Body of pancreas (tissue), 4 donors: ENCODE measurements at regions not wholly inside any gene's neighbourhood (a gene's known extent, or its start where the extent isn't known, plus 50 kb on each side); places are given as distances from the start of the nearest gene placed in this dataset.

ENCODE experiments used
- ATAC-seq: fragments of 150-250 bp; one replicate; pipeline ENCODE4 v1.9.1; 2016
- DNase-seq, 4 donors: peaks; one replicate each; pipeline ENCODE4 v3.0.0-alpha.2; 2019
- H3K27ac ChIP-seq, 4 donors: fragments of 200-600 bp; sonication (generic); 1 replicate in 3 of 4; 2 replicates in 1 of 4; pipeline versions ENCODE4 v1.5.1 to v1.6.1; 2016 to 2019; ENCODE audit warnings: mild to moderate bottlenecking in 1 of 4, mixed read lengths in 1 of 4, moderate library complexity in 1 of 4
- H3K27me3 ChIP-seq, 2 donors: fragments of 200-600 bp; sonication (generic); one replicate each; pipeline ENCODE4 v1.6.0; 2016; ENCODE audit warnings: mild to moderate bottlenecking in 1 of 2
- H3K36me3 ChIP-seq, 2 donors: fragments of 200-600 bp; sonication (generic); replicated peaks in 1 of 2; 2 replicates each; pipeline ENCODE4 v1.5.1; 2016; ENCODE audit warnings: low read depth in 2 of 2; ENCODE audit not compliant: insufficient read depth in 1 of 2
- H3K4me1 ChIP-seq: fragments of 200-600 bp; sonication (generic); one replicate; pipeline ENCODE4 v1.6.0; 2016
- H3K4me3 ChIP-seq, 2 donors: fragments of 200-600 bp; sonication (generic); 1 replicate in 1 of 2; 2 replicates in 1 of 2; pipeline ENCODE4 v1.5.1; 2016 to 2019
- H3K9me3 ChIP-seq, 3 donors: fragments of 200-600 bp; sonication (generic); 1 replicate in 2 of 3; 2 replicates in 1 of 3; pipeline ENCODE4 v1.5.1; 2016
- CTCF ChIP-seq, 7 experiments: fragments of 450-650 bp in 4 of 7; fragments of 200-600 bp in 3 of 7; sonication (generic) in 3 of 7; IDR thresholded peaks; one replicate each; pipeline ENCODE4 v1.5.1; 2016 to 2019; ENCODE audit warnings: antibody characterized with exemption in 7 of 7
- POLR2A ChIP-seq, 3 donors: fragments of 450-650 bp; IDR thresholded peaks; one replicate each; pipeline ENCODE4 v1.6.1; 2016; ENCODE audit warnings: antibody characterized with exemption in 3 of 3, mild to moderate bottlenecking in 2 of 3
- WGBS, 2 donors: methylation state at CpG; one replicate each; pipeline ENCODE4 v1.1.5; 2017; 5-methylcytosine and 5-hydroxymethylcytosine counted together
- intact Hi-C: fragments of 100-400 bp; cut with DNase I; formaldehyde crosslinking; loops from one replicate; pipeline ENCODE4 v1.15.1; 2023

- Histone ChIP-seq H3K4me1 (no peaks in the 10 kb centered on the region), H3K9me3 (peaks cover 0 to 5% (median 0%) of the 10 kb centered on the region in 3 donors), H3K4me3 (no peak overlapping the region), H3K27me3 (no peaks in the 10 kb centered on the region), H3K36me3 (no peaks in the 10 kb centered on the region), H3K27ac (no peak overlapping the region)
- no peak for TF ChIP-seq POLR2A (IDR thresholded peaks at IDR 0.05)
- no peak for TF ChIP-seq CTCF (IDR thresholded peaks at IDR 0.05)
- intact Hi-C loops: no loop called here
- 36 to 40% methylated on average over 1 of the region's 1 CpG for WGBS, 2 donors
- ATAC-seq: no peak
- DNase-seq: no peak
Observed at GRCh38 chr2:188835006-188835405, 139.2 kb upstream of the COL3A1 start.

- 81 to 100% methylated on average over 2 of the region's 2 CpGs for WGBS, 2 donors
- TF ChIP-seq POLR2A (IDR thresholded peaks at IDR 0.05) (no peak), CTCF (IDR thresholded peaks at IDR 0.05) (no peak)
- Histone ChIP-seq H3K4me3 (no peak overlapping the region), H3K36me3 (no peaks in the 10 kb centered on the region), H3K27ac (no peak overlapping the region), H3K9me3 (no peaks in the 10 kb centered on the region), H3K4me1 (no peaks in the 10 kb centered on the region), H3K27me3 (no peaks in the 10 kb centered on the region)
- intact Hi-C loops: no loop called here
- DNase-seq: no peak
- ATAC-seq: no peak
Observed at GRCh38 chr2:188835821-188836220, 138.4 kb upstream of the COL3A1 start.

GRCh38 chr2:188845692-188846091 is 128.5 kb upstream of the COL3A1 start:
- ATAC-seq: no peak
- TF ChIP-seq POLR2A (IDR thresholded peaks at IDR 0.05) (no peak), CTCF (IDR thresholded peaks at IDR 0.05) (no peak)
- Histone ChIP-seq H3K27ac (no peak overlapping the region), H3K36me3 (no peaks in the 10 kb centered on the region), H3K9me3 (no peaks in the 10 kb centered on the region), H3K27me3 (no peaks in the 10 kb centered on the region), H3K4me1 (no peaks in the 10 kb centered on the region), H3K4me3 (no peak overlapping the region)
- intact Hi-C loops: no loop called here
- DNase-seq: no peak

- Histone ChIP-seq H3K4me1 (no peaks in the 10 kb centered on the region), H3K9me3 (no peaks in the 10 kb centered on the region), H3K4me3 (no peak overlapping the region), H3K36me3 (no peaks in the 10 kb centered on the region), H3K27ac (no peak overlapping the region), H3K27me3 (no peaks in the 10 kb centered on the region)
- ATAC-seq: no peak
- no peak for DNase-seq
- intact Hi-C loops: no loop called here
- 24 to 38% methylated on average over 1 of the region's 1 CpG for WGBS, 2 donors
- TF ChIP-seq CTCF (IDR thresholded peaks at IDR 0.05) (no peak), POLR2A (IDR thresholded peaks at IDR 0.05) (no peak)
Observed at GRCh38 chr2:188848887-188849435, 125.2 kb upstream of the COL3A1 start.

GRCh38 chr2:188850786-188851185 is 123.4 kb upstream of the COL3A1 start:
- no peak overlapping the region for H3K4me3 ChIP-seq
- no peak for TF ChIP-seq POLR2A (IDR thresholded peaks at IDR 0.05)
- no peak for TF ChIP-seq CTCF (IDR thresholded peaks at IDR 0.05)
- H3K27ac ChIP-seq: no peak overlapping the region
- no peaks in the 10 kb centered on the region for H3K36me3 ChIP-seq
- DNase-seq (no peak), ATAC-seq (no peak)
- 58 to 75% methylated on average over 2 of the region's 2 CpGs for WGBS, 2 donors
- H3K27me3 ChIP-seq: no peaks in the 10 kb centered on the region
- H3K4me1 ChIP-seq: no peaks in the 10 kb centered on the region
- no peaks in the 10 kb centered on the region for H3K9me3 ChIP-seq
- intact Hi-C loops: no loop called here
